Transverse colon (tissue), 4 donors: ENCODE measurements at regions not wholly inside any gene's neighbourhood (a gene's known extent, or its start where the extent isn't known, plus 50 kb on each side); places are given as distances from the start of the nearest gene placed in this dataset.

Source experiments
- POLR2A ChIP-seq: fragments of 450-650 bp; IDR thresholded peaks from one replicate; pipeline ENCODE4 v1.6.1; 2016; ENCODE audit warnings: antibody characterized with exemption, mild to moderate bottlenecking, moderate library complexity
- POLR2AphosphoS5 ChIP-seq, 3 donors: sonication (generic); formaldehyde crosslinking; IDR thresholded peaks; one replicate each; pipeline ENCODE4 v1.6.1; 2016; ENCODE audit warnings: antibody characterized with exemption in 3 of 3
- TF ChIP-seq, protein P1 (sequence below), 5 experiments: fragments of 200-600 bp in 3 of 5; fragments of 450-650 bp in 2 of 5; sonication (generic) in 3 of 5; IDR thresholded peaks; 1 replicate in 2 of 5; 2 replicates in 3 of 5; pipeline ENCODE4 v1.5.1; 2016 to 2017; ENCODE audit warnings: antibody characterized with exemption in 5 of 5, inconsistent platforms in 3 of 5, mild to moderate bottlenecking in 2 of 5, moderate library complexity in 1 of 5

DNA sequence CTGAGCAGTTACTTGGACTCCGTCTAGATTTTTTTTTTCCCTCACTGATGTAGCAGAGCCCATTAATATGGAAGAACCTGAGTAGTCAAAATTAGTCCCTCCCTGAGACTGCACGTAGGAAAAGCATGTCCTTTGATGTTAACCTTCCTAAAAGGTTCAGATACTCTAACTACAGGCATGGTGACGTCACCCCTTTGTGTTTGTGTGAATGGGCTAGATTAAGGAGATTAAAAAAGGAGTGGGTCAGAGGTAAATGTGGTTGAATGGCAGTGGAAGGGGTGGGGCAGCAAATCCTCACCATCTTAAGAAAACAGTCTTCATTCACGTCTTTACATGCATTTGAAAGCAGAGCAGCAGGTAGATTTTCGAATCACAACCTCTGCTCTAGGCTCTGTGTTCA, 521.1 kb downstream of the TFAP2B start:
- TF ChIP-seq POLR2A (no peak), POLR2AphosphoS5 (IDR thresholded peaks at IDR 0.05) (no peak)
- TF ChIP-seq, protein P1, sequence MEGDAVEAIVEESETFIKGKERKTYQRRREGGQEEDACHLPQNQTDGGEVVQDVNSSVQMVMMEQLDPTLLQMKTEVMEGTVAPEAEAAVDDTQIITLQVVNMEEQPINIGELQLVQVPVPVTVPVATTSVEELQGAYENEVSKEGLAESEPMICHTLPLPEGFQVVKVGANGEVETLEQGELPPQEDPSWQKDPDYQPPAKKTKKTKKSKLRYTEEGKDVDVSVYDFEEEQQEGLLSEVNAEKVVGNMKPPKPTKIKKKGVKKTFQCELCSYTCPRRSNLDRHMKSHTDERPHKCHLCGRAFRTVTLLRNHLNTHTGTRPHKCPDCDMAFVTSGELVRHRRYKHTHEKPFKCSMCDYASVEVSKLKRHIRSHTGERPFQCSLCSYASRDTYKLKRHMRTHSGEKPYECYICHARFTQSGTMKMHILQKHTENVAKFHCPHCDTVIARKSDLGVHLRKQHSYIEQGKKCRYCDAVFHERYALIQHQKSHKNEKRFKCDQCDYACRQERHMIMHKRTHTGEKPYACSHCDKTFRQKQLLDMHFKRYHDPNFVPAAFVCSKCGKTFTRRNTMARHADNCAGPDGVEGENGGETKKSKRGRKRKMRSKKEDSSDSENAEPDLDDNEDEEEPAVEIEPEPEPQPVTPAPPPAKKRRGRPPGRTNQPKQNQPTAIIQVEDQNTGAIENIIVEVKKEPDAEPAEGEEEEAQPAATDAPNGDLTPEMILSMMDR (IDR thresholded peaks at IDR 0.05): no peak
